ENCODE measurements at regions not wholly inside any gene's neighbourhood (a gene's known extent, or its start where the extent isn't known, plus 50 kb on each side); places are given as distances from the start of the nearest gene placed in this dataset.

GRCh38 chr18:35770376-35771014 is 189.0 kb downstream of the GALNT1 start:
- WGBS, 5 donors, result 63 to 73% (median 70%) methylated on average over 4 to 5 of the region's 5 CpGs
- no peak overlapping the region for H3K27ac ChIP-seq
- intact Hi-C loops (cut with DNase I; ENCODE audit: low total_unique reads), result no loop called here

DNA sequence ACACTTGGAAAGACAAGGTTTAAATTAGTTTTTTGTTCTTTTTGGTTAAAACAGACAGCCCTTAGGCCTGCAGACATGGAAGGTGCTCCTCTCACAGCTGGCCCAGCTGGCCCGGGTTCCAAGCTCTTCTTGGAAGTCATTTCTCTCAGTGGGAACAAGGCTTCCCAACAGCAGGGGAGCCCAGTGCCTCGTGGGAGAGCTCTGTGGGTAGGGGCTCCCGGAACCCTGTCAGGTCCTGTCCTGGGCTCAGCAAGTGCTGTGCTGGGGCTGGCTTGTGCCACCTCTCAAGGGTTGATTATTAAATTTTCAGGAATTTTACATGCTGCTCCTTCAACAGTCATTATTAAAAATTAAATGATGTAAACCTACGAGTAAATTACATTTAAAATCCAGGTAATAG is 189.6 kb downstream of the GALNT1 start:
- 71 to 82% (median 73%) methylated on average over 4 of the region's 4 CpGs for WGBS, 5 donors
- no peak for TF ChIP-seq POLR2AphosphoS5 (IDR thresholded peaks at IDR 0.05)
- no peak for TF ChIP-seq POLR2A (IDR thresholded peaks at IDR 0.05)
- no peak for TF ChIP-seq CTCF (IDR thresholded peaks at IDR 0.05)
- TF ChIP-seq EP300 (IDR thresholded peaks at IDR 0.05), result no peak
- Histone ChIP-seq H3K9me3 (no peaks in the 10 kb centered on the region), H3K27ac (no peak overlapping the region), H3K4me1 (no peaks in the 10 kb centered on the region), H3K27me3 (no peaks in the 10 kb centered on the region), H3K4me3 (no peak overlapping the region), H3K36me3 (no peaks in the 10 kb centered on the region)
- intact Hi-C loops (cut with DNase I; ENCODE audit: low total_unique reads), result no loop called here
- no peak for DNase-seq

More at GRCh38 chr18:35770376-35771014, 189.0 kb downstream of the GALNT1 start:
- H3K36me3 ChIP-seq, result no peaks in the 10 kb centered on the region
- H3K9me3 ChIP-seq, result no peaks in the 10 kb centered on the region
- DNase-seq, result no peak
- H3K27me3 ChIP-seq, result no peaks in the 10 kb centered on the region
- H3K4me1 ChIP-seq, result no peaks in the 10 kb centered on the region
- H3K4me3 ChIP-seq, result no peak overlapping the region
- TF ChIP-seq CTCF (IDR thresholded peaks at IDR 0.05) (no peak), POLR2AphosphoS5 (IDR thresholded peaks at IDR 0.05) (no peak), POLR2A (IDR thresholded peaks at IDR 0.05) (no peak), EP300 (IDR thresholded peaks at IDR 0.05) (no peak)

GRCh38 chr18:35775887-35776286 is 194.3 kb downstream of the GALNT1 start:
- no peak overlapping the region for H3K4me3 ChIP-seq
- no peaks in the 10 kb centered on the region for H3K27me3 ChIP-seq
- no peaks in the 10 kb centered on the region for H3K9me3 ChIP-seq
- H3K36me3 ChIP-seq, result no peaks in the 10 kb centered on the region
- 37 to 48% (median 44%) methylated on average over 2 of the region's 2 CpGs for WGBS, 5 donors
- intact Hi-C loops (cut with DNase I; ENCODE audit: low total_unique reads), result no loop called here
- H3K4me1 ChIP-seq, result no peaks in the 10 kb centered on the region
- peak in 1 of 2 donors; percentile 24 for DNase-seq
- no peak for TF ChIP-seq CTCF (IDR thresholded peaks at IDR 0.05)
- no peak for TF ChIP-seq POLR2AphosphoS5 (IDR thresholded peaks at IDR 0.05)
- TF ChIP-seq EP300 (IDR thresholded peaks at IDR 0.05), result no peak
- no peak for TF ChIP-seq POLR2A (IDR thresholded peaks at IDR 0.05)
- no peak overlapping the region for H3K27ac ChIP-seq

- no peak for DNase-seq
- Histone ChIP-seq H3K27ac (no peak overlapping the region), H3K4me3 (no peak overlapping the region), H3K4me1 (no peaks in the 10 kb centered on the region), H3K36me3 (no peaks in the 10 kb centered on the region), H3K9me3 (no peaks in the 10 kb centered on the region), H3K27me3 (no peaks in the 10 kb centered on the region)
- no peak for TF ChIP-seq POLR2A (IDR thresholded peaks at IDR 0.05)
- no peak for TF ChIP-seq POLR2AphosphoS5 (IDR thresholded peaks at IDR 0.05)
- no peak for TF ChIP-seq CTCF (IDR thresholded peaks at IDR 0.05)
- no peak for TF ChIP-seq EP300 (IDR thresholded peaks at IDR 0.05)
- intact Hi-C loops (cut with DNase I; ENCODE audit: low total_unique reads), result no loop called here
- WGBS, 5 donors, result 90 to 98% (median 95%) methylated on average over 2 of the region's 2 CpGs
Observed at GRCh38 chr18:35776473-35776872, 194.9 kb downstream of the GALNT1 start.
